Neuronal stem cell (in vitro differentiated cells): ENCODE measurements at regions not wholly inside any gene's neighbourhood (a gene's known extent, or its start where the extent isn't known, plus 50 kb on each side); places are given as distances from the start of the nearest gene placed in this dataset.

Experiments used
- DNase-seq: peaks from one replicate; pipeline ENCODE4 v3.0.0-alpha.2; 2013; ENCODE audit warnings: low spot score
- H2AFZ ChIP-seq: one replicate; pipeline ENCODE4 v1.6.1; 2013; ENCODE audit warnings: mild to moderate bottlenecking, low read length, inconsistent platforms
- H2AK5ac ChIP-seq: 2 replicates; pipeline ENCODE4 v1.6.1; 2013; ENCODE audit warnings: low read depth, mild to moderate bottlenecking, inconsistent platforms, low read length, moderate library complexity, mixed read lengths
- H2BK120ac ChIP-seq: 2 replicates; pipeline ENCODE4 v1.6.1; 2013; ENCODE audit warnings: low read depth, mild to moderate bottlenecking, inconsistent platforms, low read length, moderate library complexity, mixed read lengths
- H2BK12ac ChIP-seq: one replicate; pipeline ENCODE4 v1.6.1; 2013; ENCODE audit warnings: low read length, inconsistent platforms
- H2BK15ac ChIP-seq: 2 replicates; pipeline ENCODE4 v1.6.1; 2013; ENCODE audit warnings: mild to moderate bottlenecking, low read length, inconsistent platforms, mixed read lengths
- H2BK5ac ChIP-seq: one replicate; pipeline ENCODE4 v1.6.1; 2013; ENCODE audit warnings: inconsistent platforms, mild to moderate bottlenecking, low read length, moderate library complexity
- H3K14ac ChIP-seq: one replicate; pipeline ENCODE4 v1.6.1; 2013; ENCODE audit warnings: low read length, inconsistent platforms
- H3K18ac ChIP-seq: 2 replicates; pipeline ENCODE4 v1.6.1; 2013; ENCODE audit warnings: low read length, inconsistent platforms
- H3K23ac ChIP-seq: 2 replicates; pipeline ENCODE4 v1.6.1; 2013; ENCODE audit warnings: low read depth, mild to moderate bottlenecking, mixed read lengths, low read length, inconsistent platforms; ENCODE audit not compliant: poor library complexity
- H3K27ac ChIP-seq: replicated peaks from 3 replicates; pipeline ENCODE4 v1.5.1; 2013; ENCODE audit warnings: low read length, inconsistent platforms
- H3K27me3 ChIP-seq, 3 experiments: 2 replicates each; pipeline ENCODE4 v1.6.1; 2013; ENCODE audit warnings: low read length in 3 of 3, mild to moderate bottlenecking in 2 of 3, inconsistent platforms in 1 of 3, low read depth in 1 of 3, mixed read lengths in 1 of 3, moderate library complexity in 1 of 3; ENCODE audit not compliant: control insufficient read depth in 3 of 3, insufficient read depth in 3 of 3
- H3K36me3 ChIP-seq, 2 donors: replicated peaks in 1 of 2; 2 replicates each; pipeline ENCODE4 v1.6.1; 2013; ENCODE audit warnings: low read length in 2 of 2; ENCODE audit not compliant: control insufficient read depth in 2 of 2, insufficient read depth in 2 of 2
- H3K4ac ChIP-seq: 2 replicates; pipeline ENCODE4 v1.6.1; 2013; ENCODE audit warnings: inconsistent platforms, mild to moderate bottlenecking, low read length, moderate library complexity
- H3K4me1 ChIP-seq, 2 donors: 1 replicate in 1 of 2; 2 replicates in 1 of 2; pipeline ENCODE4 v1.6.1; 2013; ENCODE audit warnings: low read length in 2 of 2, low read depth in 1 of 2; ENCODE audit not compliant: control insufficient read depth in 2 of 2, insufficient read depth in 1 of 2
- H3K4me2 ChIP-seq: one replicate; pipeline ENCODE4 v1.6.1; 2013; ENCODE audit warnings: mild to moderate bottlenecking, low read length, inconsistent platforms; ENCODE audit not compliant: insufficient read depth, poor library complexity, severe bottlenecking
- H3K4me3 ChIP-seq, 2 donors: 2 replicates each; pipeline ENCODE4 v1.5.1; 2013; ENCODE audit warnings: low read length in 2 of 2, mild to moderate bottlenecking in 2 of 2, inconsistent platforms in 1 of 2, moderate library complexity in 1 of 2
- H3K79me1 ChIP-seq: one replicate; pipeline ENCODE4 v1.6.1; 2013; ENCODE audit warnings: low read depth, mild to moderate bottlenecking, inconsistent platforms, low read length, moderate library complexity
- H3K9ac ChIP-seq: one replicate; pipeline ENCODE4 v1.6.1; 2013; ENCODE audit warnings: mild to moderate bottlenecking, low read depth, low read length, inconsistent platforms; ENCODE audit not compliant: poor library complexity
- H3K9me3 ChIP-seq, 2 donors: replicated peaks in 1 of 2; 2 replicates each; pipeline versions ENCODE3 to v1.6.1; 2013; ENCODE audit warnings: low read length in 2 of 2, mild to moderate bottlenecking in 2 of 2, inconsistent platforms in 1 of 2, low read depth in 1 of 2, mixed read lengths in 1 of 2, moderate library complexity in 1 of 2; ENCODE audit not compliant: control insufficient read depth in 2 of 2, insufficient read depth in 1 of 2
- H4K8ac ChIP-seq: one replicate; pipeline ENCODE4 v1.6.1; 2013; ENCODE audit warnings: low read depth, mild to moderate bottlenecking, inconsistent platforms, low read length, moderate library complexity
- H4K91ac ChIP-seq: one replicate; pipeline ENCODE4 v1.6.1; 2013; ENCODE audit warnings: low read length, low read depth, mild to moderate bottlenecking, inconsistent platforms; ENCODE audit not compliant: poor library complexity
- WGBS, 2 donors: extraction: QIAGEN DNeasy Blood & Tissue Kit; methylation state at CpG; one replicate each; pipeline ENCODE4 v1.1.7; 2013; ENCODE audit warnings: missing lambda C conversion rate in 2 of 2, mixed read lengths in 1 of 2; ENCODE audit not compliant: insufficient read length in 2 of 2, insufficient replicate concordance in 1 of 2; ENCODE audit errors: extremely low coverage in 2 of 2; 5-methylcytosine and 5-hydroxymethylcytosine counted together

GRCh38 chr15:94769089-94769488 is 537.7 kb downstream of the MCTP2 start:
- Histone ChIP-seq H3K4ac (no peak overlapping the region), H3K27ac (no peak overlapping the region), H4K91ac (no peak overlapping the region), H4K8ac (no peak overlapping the region), H3K23ac (no peak overlapping the region), H3K9me3 (no peaks in the 10 kb centered on the region), H3K4me2 (no peak overlapping the region), H3K4me3 (no peak overlapping the region), H2BK120ac (no peak overlapping the region), H3K4me1 (no peaks in the 10 kb centered on the region), H3K27me3 (no peaks in the 10 kb centered on the region), H3K36me3 (no peaks in the 10 kb centered on the region), H3K18ac (no peak overlapping the region), H2AK5ac (no peak overlapping the region), H3K9ac (no peak overlapping the region), H3K14ac (no peak overlapping the region), H2BK15ac (no peak overlapping the region), H2BK5ac (no peak overlapping the region), H2BK12ac (no peak overlapping the region), H2AFZ (no peak overlapping the region), H3K79me1 (no peaks in the 10 kb centered on the region)
- WGBS, 2 donors, result no CpG with 5 or more reads among the region's 2 CpGs
- no peak for DNase-seq

- H4K8ac ChIP-seq, result no peak overlapping the region
- no peak overlapping the region for H2AFZ ChIP-seq
- H2AK5ac ChIP-seq, result no peak overlapping the region
- DNase-seq, result no peak
- no peak overlapping the region for H3K27ac ChIP-seq
- H3K4ac ChIP-seq, result no peak overlapping the region
- no peaks in the 10 kb centered on the region for H3K27me3 ChIP-seq
- no peak overlapping the region for H3K4me3 ChIP-seq
- H2BK120ac ChIP-seq, result no peak overlapping the region
- no peak overlapping the region for H4K91ac ChIP-seq
- H3K9ac ChIP-seq, result no peak overlapping the region
- no peak overlapping the region for H2BK5ac ChIP-seq
- 100% methylated on average over 1 of the region's 10 CpGs; no CpG with 5 or more reads in 1 of the 2 donors for WGBS, 2 donors
- H2BK15ac ChIP-seq, result no peak overlapping the region
- H3K9me3 ChIP-seq, result no peaks in the 10 kb centered on the region
- H3K4me2 ChIP-seq, result no peak overlapping the region
- H3K79me1 ChIP-seq, result no peaks in the 10 kb centered on the region
- H3K36me3 ChIP-seq, result no peaks in the 10 kb centered on the region
- H3K23ac ChIP-seq, result no peak overlapping the region
- no peak overlapping the region for H3K18ac ChIP-seq
- H3K4me1 ChIP-seq, result no peaks in the 10 kb centered on the region
- H3K14ac ChIP-seq, result no peak overlapping the region
- no peak overlapping the region for H2BK12ac ChIP-seq
Observed at GRCh38 chr15:94770199-94770598, 538.8 kb downstream of the MCTP2 start.

GRCh38 chr15:94777037-94777436 is 545.7 kb downstream of the MCTP2 start:
- no peaks in the 10 kb centered on the region for H3K27me3 ChIP-seq
- H3K27ac ChIP-seq, result no peak overlapping the region
- H4K91ac ChIP-seq, result no peak overlapping the region
- no peak overlapping the region for H4K8ac ChIP-seq
- H3K4me2 ChIP-seq, result no peak overlapping the region
- no peaks in the 10 kb centered on the region for H3K36me3 ChIP-seq
- no peak for DNase-seq
- no peak overlapping the region for H3K18ac ChIP-seq
- WGBS, 2 donors, result no CpG with 5 or more reads among the region's 1 CpG
- H2BK15ac ChIP-seq, result no peak overlapping the region
- H3K9me3 ChIP-seq, result no peaks in the 10 kb centered on the region
- no peaks in the 10 kb centered on the region for H3K4me1 ChIP-seq
- no peak overlapping the region for H2AK5ac ChIP-seq
- H2AFZ ChIP-seq, result no peak overlapping the region
- no peak overlapping the region for H2BK12ac ChIP-seq
- H2BK120ac ChIP-seq, result no peak overlapping the region
- no peak overlapping the region for H3K23ac ChIP-seq
- no peak overlapping the region for H3K4ac ChIP-seq
- H3K4me3 ChIP-seq, result no peak overlapping the region
- no peak overlapping the region for H3K14ac ChIP-seq
- no peak overlapping the region for H3K9ac ChIP-seq
- H3K79me1 ChIP-seq, result no peaks in the 10 kb centered on the region
- H2BK5ac ChIP-seq, result no peak overlapping the region

- Histone ChIP-seq H3K27me3 (no peaks in the 10 kb centered on the region), H2BK5ac (no peak overlapping the region), H3K4me2 (no peak overlapping the region), H3K79me1 (no peaks in the 10 kb centered on the region), H3K4me1 (no peaks in the 10 kb centered on the region), H2AK5ac (no peak overlapping the region), H3K27ac (no peak overlapping the region), H2BK12ac (no peak overlapping the region), H2AFZ (no peak overlapping the region), H3K9ac (no peak overlapping the region), H4K8ac (no peak overlapping the region), H3K36me3 (no peaks in the 10 kb centered on the region), H3K9me3 (no peaks in the 10 kb centered on the region), H2BK15ac (no peak overlapping the region), H3K4me3 (no peak overlapping the region), H2BK120ac (no peak overlapping the region), H3K18ac (no peak overlapping the region), H3K14ac (no peak overlapping the region), H4K91ac (no peak overlapping the region), H3K4ac (no peak overlapping the region), H3K23ac (no peak overlapping the region)
- DNase-seq, result no peak
Observed at GRCh38 chr15:94778840-94779239, 547.5 kb downstream of the MCTP2 start.
